ENCODE measurements at regions not wholly inside any gene's neighbourhood (a gene's known extent, or its start where the extent isn't known, plus 50 kb on each side); places are given as distances from the start of the nearest gene placed in this dataset.

GRCh38 chr21:36239585-36239984 lies 80.4 kb upstream of the MORC3 start:
- TF ChIP-seq CTCF (IDR thresholded peaks at IDR 0.05), result no peak

- no peak for TF ChIP-seq CTCF (IDR thresholded peaks at IDR 0.05)
Measured at GRCh38 chr21:36241717-36242116, 78.3 kb upstream of the MORC3 start.

GRCh38 chr21:36245115-36245514 lies 74.9 kb upstream of the MORC3 start:
- no peak for TF ChIP-seq CTCF (IDR thresholded peaks at IDR 0.05)

DNA sequence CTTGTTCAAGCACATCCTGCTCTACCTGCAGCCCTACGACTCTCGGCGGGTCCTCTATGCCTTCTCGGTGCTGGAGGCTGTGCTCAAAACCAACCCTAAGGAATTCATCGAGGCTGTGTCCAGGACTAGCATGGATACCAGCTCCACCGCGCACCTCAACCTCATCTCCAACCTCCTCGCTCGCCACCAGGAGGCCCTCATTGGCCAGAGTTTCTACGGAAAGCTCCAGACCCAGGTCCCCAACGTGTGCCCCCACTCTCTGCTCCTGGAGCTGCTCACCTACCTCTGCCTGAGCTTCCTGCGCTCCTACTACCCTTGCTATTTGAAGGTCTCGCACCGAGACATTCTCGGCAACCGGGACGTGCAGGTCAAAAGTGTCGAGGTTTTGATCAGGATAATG lies 74.3 kb upstream of the MORC3 start:
- no peak for TF ChIP-seq CTCF (IDR thresholded peaks at IDR 0.05)

GRCh38 chr21:36246080-36246631 lies 73.8 kb upstream of the MORC3 start:
- TF ChIP-seq CTCF (IDR thresholded peaks at IDR 0.05), result no peak

DNA sequence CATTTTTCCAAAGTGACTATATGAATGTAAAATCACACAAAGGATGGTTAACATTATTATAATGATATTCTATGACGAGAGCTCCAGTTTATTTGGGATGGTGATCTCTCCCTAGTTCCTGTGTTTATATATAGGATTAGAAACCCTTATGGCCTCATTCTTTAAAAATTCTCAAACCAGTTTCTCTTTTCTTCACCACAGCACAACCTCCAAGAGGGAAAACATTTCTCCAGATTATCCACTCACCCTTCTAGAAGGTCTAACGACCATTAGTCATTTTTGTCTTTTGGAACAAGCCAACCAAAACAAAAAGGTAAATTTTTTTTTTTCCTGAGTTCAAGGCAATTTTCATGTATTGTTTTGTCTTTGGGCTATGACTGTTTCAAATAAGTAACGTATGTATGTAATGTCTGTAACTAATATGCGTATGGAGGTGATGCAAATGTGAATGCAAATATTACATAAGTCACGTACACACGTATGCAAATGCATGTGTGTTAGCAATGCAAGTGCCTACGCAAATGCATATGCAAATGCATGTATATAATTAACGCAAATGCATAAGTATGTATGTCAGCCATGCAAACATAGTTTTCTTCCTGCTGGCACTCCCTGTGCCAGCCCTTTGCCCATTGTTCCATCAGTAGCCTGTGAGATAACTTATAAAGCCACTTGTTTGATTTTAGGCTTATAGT lies 72.5 kb upstream of the MORC3 start:
- no peak for TF ChIP-seq CTCF (IDR thresholded peaks at IDR 0.05)

DNA sequence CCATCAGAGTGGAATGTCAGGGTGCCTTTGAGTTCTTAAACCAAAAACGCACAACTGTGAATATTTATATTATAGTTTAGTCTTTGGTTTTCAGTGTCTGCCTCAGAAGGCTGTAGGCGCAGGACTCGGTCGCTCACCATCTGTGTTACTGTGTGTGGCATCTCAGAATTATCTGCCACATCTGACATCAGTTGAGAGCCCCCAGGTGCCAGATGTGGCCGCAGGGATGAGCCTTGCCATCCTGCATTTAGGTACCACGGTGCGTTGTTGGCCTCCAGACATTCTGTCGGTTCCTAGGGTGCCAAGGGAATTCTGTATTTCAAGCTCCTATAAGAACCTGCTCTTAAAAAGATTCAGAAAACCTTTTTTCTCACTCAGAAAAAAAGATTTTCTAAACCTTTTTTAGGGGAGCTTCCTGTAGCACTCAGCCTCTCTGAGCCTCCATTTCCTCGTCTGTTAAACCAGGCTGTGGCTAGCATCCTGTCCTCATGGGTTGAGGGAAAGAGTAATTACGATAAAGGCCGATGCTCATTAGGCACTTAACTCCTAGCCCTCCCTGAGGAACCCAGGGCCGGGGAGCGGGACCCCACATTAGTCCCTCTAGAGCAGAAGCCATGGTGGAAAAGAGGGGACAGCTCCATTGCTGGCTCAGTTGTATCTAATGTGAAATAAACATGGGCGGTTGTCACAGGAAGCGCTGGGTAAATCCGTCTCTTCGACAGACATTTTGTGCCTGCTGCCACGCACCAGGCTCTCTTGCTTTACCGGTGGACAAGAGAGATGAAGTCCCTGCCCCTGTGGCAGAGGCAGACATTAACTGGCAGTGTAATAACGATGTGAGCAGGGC lies 70.2 kb upstream of the MORC3 start:
- no peak for TF ChIP-seq CTCF (IDR thresholded peaks at IDR 0.05)
